Neuron (in vitro differentiated cells): ENCODE measurements at regions not wholly inside any gene's neighbourhood (a gene's known extent, or its start where the extent isn't known, plus 50 kb on each side); places are given as distances from the start of the nearest gene placed in this dataset.

Experiments used
- H2AFZ ChIP-seq: one replicate; pipeline ENCODE4 v1.6.1; 2013; ENCODE audit warnings: low read depth, mild to moderate bottlenecking, inconsistent platforms, low read length, moderate library complexity
- H3K27me3 ChIP-seq: one replicate; pipeline ENCODE4 v1.6.1; 2013; ENCODE audit warnings: low read length; ENCODE audit not compliant: insufficient read depth
- H3K36me3 ChIP-seq: one replicate; pipeline ENCODE4 v1.6.1; 2013; ENCODE audit warnings: low read length; ENCODE audit not compliant: insufficient read depth
- H3K4me1 ChIP-seq: one replicate; pipeline ENCODE4 v1.6.1; 2013; ENCODE audit warnings: low read length; ENCODE audit not compliant: insufficient read depth
- H3K4me3 ChIP-seq: 2 replicates; pipeline ENCODE4 v1.5.1; 2013; ENCODE audit warnings: mild to moderate bottlenecking, low read length, moderate library complexity
- H3K9me3 ChIP-seq: one replicate; pipeline ENCODE4 v1.6.1; 2013; ENCODE audit warnings: low read length

- H3K9me3 ChIP-seq: no peaks in the 10 kb centered on the region
- peak overlapping the region; percentile 0 for H2AFZ ChIP-seq
- H3K4me3 ChIP-seq: peak overlapping the region; percentile 49
- H3K4me1 ChIP-seq: peaks cover 54% of the 10 kb centered on the region
- peaks cover 5% of the 10 kb centered on the region for H3K36me3 ChIP-seq
- H3K27me3 ChIP-seq: no peaks in the 10 kb centered on the region
Measured at GRCh38 chr6:150721418-150722266, 122.0 kb downstream of the PLEKHG1 start.

DNA sequence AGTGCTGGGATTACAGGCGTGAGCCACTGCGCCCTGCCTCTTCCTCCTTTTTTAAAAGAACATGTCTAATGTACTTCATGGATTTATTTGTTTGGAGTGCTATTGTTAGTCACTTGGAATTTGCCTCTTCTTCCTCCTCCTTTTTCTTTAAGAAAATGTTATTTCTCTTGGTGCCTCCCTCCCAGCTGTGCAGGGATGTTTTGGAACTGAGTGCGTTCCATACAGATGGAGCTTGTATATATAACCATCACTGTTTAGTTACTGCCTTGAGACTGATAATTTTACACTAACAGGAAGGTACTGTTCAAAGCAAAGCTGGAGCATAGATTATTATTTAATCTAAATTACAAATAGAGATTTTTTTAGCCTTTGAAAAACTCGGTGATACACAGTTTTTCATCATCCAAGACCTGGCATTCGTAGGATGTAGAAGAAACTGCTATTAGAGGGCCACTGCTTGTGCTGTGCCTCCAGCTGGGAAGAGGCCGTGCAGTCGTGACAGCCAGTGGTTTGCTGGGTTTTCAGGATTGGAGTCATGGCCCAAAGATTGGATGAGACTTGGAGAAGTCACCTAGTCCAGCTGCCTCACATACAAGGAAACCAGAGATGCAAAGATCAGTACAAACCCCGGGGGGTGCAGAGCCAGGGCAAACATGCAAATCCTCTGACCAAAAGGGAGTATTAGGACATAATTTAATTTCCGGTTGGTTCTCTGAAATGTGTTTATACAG is 123.1 kb downstream of the PLEKHG1 start:
- Histone ChIP-seq H3K4me1 (peaks cover 58% of the 10 kb centered on the region), H3K36me3 (peaks cover 5% of the 10 kb centered on the region), H2AFZ (no peak overlapping the region), H3K4me3 (peak overlapping the region; percentile 49), H3K9me3 (no peaks in the 10 kb centered on the region), H3K27me3 (no peaks in the 10 kb centered on the region)

DNA sequence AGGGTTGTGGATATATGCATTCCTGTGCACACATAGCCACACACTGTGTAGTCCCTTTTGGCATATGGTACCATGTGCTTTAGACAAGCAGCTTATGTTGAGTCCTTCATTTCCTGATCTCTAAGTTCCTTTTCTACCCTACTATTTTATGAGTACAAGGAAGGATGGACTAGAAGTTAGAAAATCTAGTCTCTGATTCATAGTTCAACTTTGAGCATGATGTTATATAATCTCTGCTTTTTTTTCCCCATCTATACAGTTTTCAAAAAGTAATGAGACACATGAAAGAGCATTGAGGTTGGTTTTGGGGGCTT is 123.6 kb downstream of the PLEKHG1 start:
- H3K4me3 ChIP-seq: peak overlapping the region; percentile 49
- H3K4me1 ChIP-seq: peaks cover 58% of the 10 kb centered on the region
- H3K9me3 ChIP-seq: no peaks in the 10 kb centered on the region
- H2AFZ ChIP-seq: no peak overlapping the region
- H3K36me3 ChIP-seq: peaks cover 5% of the 10 kb centered on the region
- no peaks in the 10 kb centered on the region for H3K27me3 ChIP-seq

GRCh38 chr6:150723857-150724256 is 124.2 kb downstream of the PLEKHG1 start:
- Histone ChIP-seq H3K36me3 (peaks cover 5% of the 10 kb centered on the region), H2AFZ (no peak overlapping the region), H3K9me3 (no peaks in the 10 kb centered on the region), H3K27me3 (no peaks in the 10 kb centered on the region), H3K4me1 (peaks cover 54% of the 10 kb centered on the region), H3K4me3 (no peak overlapping the region)

DNA sequence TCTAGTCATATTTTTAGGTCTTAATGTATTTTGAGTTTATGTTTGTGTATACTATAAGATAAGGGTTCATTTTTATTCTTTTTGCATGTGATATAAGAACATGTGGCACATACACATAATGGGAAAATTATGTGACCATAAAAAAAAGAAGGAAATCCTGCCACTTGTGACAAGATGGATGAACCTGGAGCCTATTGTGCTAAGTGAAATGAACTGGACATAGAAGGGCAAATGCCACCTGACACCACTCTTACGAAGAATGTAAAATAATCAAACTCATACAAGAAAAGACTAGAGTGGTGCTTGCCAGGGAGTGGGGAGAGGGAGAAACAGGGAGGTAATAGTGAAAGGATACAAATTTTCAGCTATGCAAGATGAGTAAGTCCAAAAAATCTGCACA is 126.1 kb downstream of the PLEKHG1 start:
- Histone ChIP-seq H3K36me3 (peaks cover 12% of the 10 kb centered on the region), H2AFZ (no peak overlapping the region), H3K27me3 (no peaks in the 10 kb centered on the region), H3K4me1 (peaks cover 35% of the 10 kb centered on the region), H3K9me3 (peaks cover 6% of the 10 kb centered on the region), H3K4me3 (no peak overlapping the region)

GRCh38 chr6:150729188-150729748 is 129.6 kb downstream of the PLEKHG1 start:
- Histone ChIP-seq H3K36me3 (peaks cover 36% of the 10 kb centered on the region), H3K4me3 (no peak overlapping the region), H3K4me1 (peaks cover 16% of the 10 kb centered on the region), H2AFZ (no peak overlapping the region), H3K27me3 (no peaks in the 10 kb centered on the region), H3K9me3 (peaks cover 20% of the 10 kb centered on the region)

- Histone ChIP-seq H3K36me3 (peaks cover 46% of the 10 kb centered on the region), H3K4me1 (peaks cover 6% of the 10 kb centered on the region), H3K27me3 (no peaks in the 10 kb centered on the region), H3K4me3 (no peak overlapping the region), H3K9me3 (peaks cover 20% of the 10 kb centered on the region), H2AFZ (no peak overlapping the region)
Measured at GRCh38 chr6:150730801-150731457, 131.2 kb downstream of the PLEKHG1 start.

DNA sequence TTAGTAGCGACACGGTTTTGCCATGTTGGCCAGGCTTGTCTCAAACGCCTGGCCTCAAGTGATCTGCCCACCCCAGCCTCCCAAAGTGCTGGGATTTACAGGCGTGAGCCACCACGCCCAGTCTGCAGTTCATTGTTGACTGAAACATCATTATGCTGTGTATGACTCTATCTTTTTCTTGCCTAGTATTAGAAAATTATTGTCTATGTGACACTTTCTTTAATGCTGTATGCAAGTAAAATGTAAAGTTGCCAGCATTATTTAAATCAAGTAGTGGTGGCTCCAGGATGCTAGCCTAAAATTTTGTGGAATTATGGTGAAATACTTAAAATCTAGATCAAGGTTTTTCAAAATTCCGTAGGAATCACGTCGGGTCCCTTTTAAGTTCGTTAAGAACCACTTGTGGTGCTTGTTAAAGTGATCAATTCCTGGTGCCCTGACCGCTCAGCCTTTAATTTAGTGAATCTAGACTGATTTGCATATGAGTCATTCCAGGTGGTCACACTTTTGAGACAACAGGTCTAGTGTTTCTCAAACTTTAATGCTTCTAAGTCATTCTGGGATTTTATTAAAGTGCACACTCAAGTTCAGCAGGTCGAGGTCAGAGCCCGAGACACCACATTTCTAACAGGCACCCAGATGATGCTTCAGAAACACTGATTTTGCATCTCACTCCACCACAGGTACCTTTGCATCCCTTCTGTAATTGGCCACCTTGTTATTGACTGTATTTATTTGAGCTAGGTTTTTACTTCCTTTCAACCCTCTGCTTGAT is 132.6 kb upstream of the MTHFD1L start:
- Histone ChIP-seq H3K4me1 (no peaks in the 10 kb centered on the region), H3K9me3 (peaks cover 20% of the 10 kb centered on the region), H3K36me3 (peaks cover 53% of the 10 kb centered on the region)

DNA sequence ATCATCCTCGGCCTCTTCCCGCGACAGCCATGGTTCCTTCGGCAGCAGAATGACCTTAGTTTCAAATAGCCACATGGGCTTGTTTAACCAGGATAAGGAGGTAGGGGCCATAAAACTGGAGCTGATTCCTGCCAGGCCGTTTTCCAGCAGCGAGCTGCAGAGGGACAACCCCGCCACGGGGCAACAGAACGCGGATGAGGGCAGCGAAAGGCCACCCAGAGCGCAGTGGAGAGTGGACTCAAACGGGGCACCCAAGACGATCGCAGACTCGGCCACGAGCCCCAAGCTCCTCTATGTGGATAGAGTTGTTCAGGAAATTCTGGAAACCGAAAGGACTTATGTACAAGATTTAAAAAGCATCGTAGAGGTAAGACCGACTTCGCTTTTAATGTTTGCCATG is 131.8 kb upstream of the MTHFD1L start:
- H3K9me3 ChIP-seq: peaks cover 20% of the 10 kb centered on the region
- H2AFZ ChIP-seq: no peak overlapping the region

More for the DNA sequence above, 132.6 kb upstream of the MTHFD1L start:
- Histone ChIP-seq H2AFZ (no peak overlapping the region), H3K4me3 (no peak overlapping the region), H3K27me3 (no peaks in the 10 kb centered on the region)

DNA sequence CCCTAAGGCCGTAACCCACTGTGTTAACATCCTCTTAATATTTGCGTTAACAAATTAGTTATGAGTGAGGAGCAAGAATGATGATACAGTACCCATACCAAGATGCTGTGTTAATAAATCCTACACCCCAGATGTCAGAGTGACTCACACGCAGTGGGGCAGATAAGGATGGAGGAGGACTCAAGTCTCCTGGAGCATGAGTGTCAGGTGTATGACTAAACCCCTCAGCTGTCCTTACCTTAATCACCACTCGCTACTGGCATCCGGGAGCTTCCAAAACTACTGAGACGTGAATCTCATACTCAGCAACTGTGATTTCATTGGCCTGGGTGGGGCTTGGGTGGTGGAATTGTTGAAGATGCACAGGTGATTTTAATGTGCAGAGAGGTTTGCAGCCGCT is 131.3 kb upstream of the MTHFD1L start:
- Histone ChIP-seq H2AFZ (no peak overlapping the region), H3K27me3 (no peaks in the 10 kb centered on the region), H3K4me1 (no peaks in the 10 kb centered on the region), H3K9me3 (peaks cover 17% of the 10 kb centered on the region), H3K4me3 (no peak overlapping the region), H3K36me3 (peaks cover 51% of the 10 kb centered on the region)

More for the DNA sequence above, 131.8 kb upstream of the MTHFD1L start:
- H3K27me3 ChIP-seq: no peaks in the 10 kb centered on the region
- peaks cover 53% of the 10 kb centered on the region for H3K36me3 ChIP-seq
- no peak overlapping the region for H3K4me3 ChIP-seq
- no peaks in the 10 kb centered on the region for H3K4me1 ChIP-seq

DNA sequence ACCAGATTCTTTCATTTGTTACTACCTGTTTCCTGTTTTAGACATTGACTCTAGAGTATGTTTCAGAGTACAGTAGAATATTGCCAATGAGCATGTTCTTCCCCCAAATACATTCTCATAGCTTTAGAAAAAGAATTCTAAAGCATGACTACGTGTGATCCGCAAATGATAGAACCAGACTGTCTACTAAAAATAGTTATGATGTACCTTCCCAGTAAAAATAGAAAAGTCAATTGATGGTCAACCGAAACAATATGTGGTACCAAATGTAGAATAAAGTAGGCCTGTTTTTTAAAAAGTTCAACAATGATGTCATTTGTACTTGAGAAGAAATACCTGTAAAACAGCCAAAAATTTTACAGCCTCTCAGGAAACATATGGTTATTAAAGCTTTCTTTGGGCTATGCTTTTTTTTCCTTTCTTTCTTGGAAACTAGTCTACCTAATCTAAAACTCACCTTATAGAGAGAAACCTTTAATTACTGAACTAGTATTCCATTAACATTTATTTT is 130.1 kb upstream of the MTHFD1L start:
- H3K9me3 ChIP-seq: peaks cover 15% of the 10 kb centered on the region
- H3K4me1 ChIP-seq: peaks cover 10% of the 10 kb centered on the region
- H3K4me3 ChIP-seq: no peak overlapping the region
- H3K36me3 ChIP-seq: peaks cover 46% of the 10 kb centered on the region
- H3K27me3 ChIP-seq: no peaks in the 10 kb centered on the region
- H2AFZ ChIP-seq: no peak overlapping the region

DNA sequence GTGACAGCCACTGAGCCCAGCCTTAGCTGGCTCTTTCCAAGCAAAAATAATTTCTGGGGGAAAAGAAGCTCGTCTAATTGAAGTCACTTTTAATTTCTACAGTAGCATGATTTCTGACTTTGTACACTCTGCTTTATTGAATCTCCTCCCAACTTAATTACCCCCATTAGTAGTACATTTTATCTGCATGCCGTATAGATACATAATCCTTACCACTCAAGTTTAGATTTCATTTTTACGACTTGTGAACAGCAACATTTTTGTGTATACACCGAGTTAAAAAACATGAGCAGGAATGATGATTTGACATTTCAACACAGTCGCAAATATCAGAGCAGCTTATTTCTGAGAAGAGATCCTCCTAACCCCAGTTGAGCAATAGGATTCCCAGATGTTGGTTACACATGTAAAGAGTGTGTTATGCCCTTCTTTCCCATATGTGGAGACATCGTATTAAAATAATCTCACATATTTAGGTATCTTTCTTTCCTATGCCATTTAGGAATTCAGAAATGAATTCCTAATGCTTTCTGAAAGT is 127.3 kb upstream of the MTHFD1L start:
- Histone ChIP-seq H3K27me3 (no peaks in the 10 kb centered on the region), H3K4me3 (no peak overlapping the region), H2AFZ (no peak overlapping the region), H3K4me1 (peaks cover 10% of the 10 kb centered on the region), H3K36me3 (peaks cover 42% of the 10 kb centered on the region), H3K9me3 (peaks cover 9% of the 10 kb centered on the region)
